Neural cell (in vitro differentiated cells): ENCODE measurements at regions not wholly inside any gene's neighbourhood (a gene's known extent, or its start where the extent isn't known, plus 50 kb on each side); places are given as distances from the start of the nearest gene placed in this dataset.

Experiments
- H2AFZ ChIP-seq: fragments of 200-600, 300-800 bp; sonication (generic), shearing (Covaris generic); 2 replicates; pipeline ENCODE4 v1.6.0; 2014; ENCODE audit warnings: low read depth, mild to moderate bottlenecking, antibody characterized with exemption, low read length, moderate library complexity
- H3F3A ChIP-seq: fragments of 200-600 bp; shearing (Covaris generic); 2 replicates; pipeline ENCODE4 v1.6.1; 2016; ENCODE audit warnings: mild to moderate bottlenecking, moderate library complexity, mixed read lengths, antibody characterized with exemption, low read length; ENCODE audit not compliant: insufficient read depth, poor library complexity, severe bottlenecking
- H3K27ac ChIP-seq: fragments of 200-600, 300-800 bp; sonication (generic), shearing (Covaris generic); 2 replicates; pipeline ENCODE4 v1.5.1; 2014; ENCODE audit warnings: mild to moderate bottlenecking, low read length, moderate library complexity
- H3K27me3 ChIP-seq: fragments of 300-800, 200-600 bp; sonication (generic), shearing (Covaris generic); 2 replicates; pipeline ENCODE4 v1.6.0; 2014; ENCODE audit warnings: mild to moderate bottlenecking, low read depth, low read length, moderate library complexity; ENCODE audit not compliant: insufficient read depth
- H3K36me3 ChIP-seq: fragments of 300-800, 200-600 bp; sonication (generic), shearing (Covaris generic); 2 replicates; pipeline ENCODE4 v1.5.1; 2014; ENCODE audit warnings: mild to moderate bottlenecking, antibody characterized with exemption, low read length, moderate library complexity; ENCODE audit not compliant: insufficient read depth
- H3K4me2 ChIP-seq: fragments of 300-800, 200-600 bp; sonication (generic), shearing (Covaris generic); 2 replicates; pipeline ENCODE4 v1.6.0; 2014; ENCODE audit warnings: mild to moderate bottlenecking, low read length
- H3K4me3 ChIP-seq: fragments of 300-800, 200-600 bp; sonication (generic), shearing (Covaris generic); 2 replicates; pipeline ENCODE4 v1.5.1; 2014; ENCODE audit warnings: mild to moderate bottlenecking, low read length, moderate library complexity
- H3K79me2 ChIP-seq: fragments of 200-600 bp; shearing (Covaris generic); replicated peaks from 2 replicates; pipeline ENCODE4 v1.6.0; 2014; ENCODE audit warnings: mild to moderate bottlenecking, low read length, moderate library complexity; ENCODE audit not compliant: insufficient read depth
- H3K9ac ChIP-seq: fragments of 300-800, 200-600 bp; sonication (generic), shearing (Covaris generic); 2 replicates; pipeline ENCODE4 v1.6.1; 2016; ENCODE audit warnings: mild to moderate bottlenecking, low read length, mixed read lengths
- H3K9me2 ChIP-seq: fragments of 200-600 bp; shearing (Covaris generic); 2 replicates; pipeline ENCODE4 v1.6.1; 2016; ENCODE audit warnings: mild to moderate bottlenecking, low read length, mixed read lengths; ENCODE audit not compliant: insufficient read depth
- H3K9me3 ChIP-seq: fragments of 200-600, 300-800 bp; sonication (generic), shearing (Covaris generic); 2 replicates; pipeline ENCODE4 v1.6.1; 2016; ENCODE audit warnings: mild to moderate bottlenecking, mixed run types, low read length, moderate library complexity, mixed read lengths
- H4K20me1 ChIP-seq: fragments of 200-600 bp; shearing (Covaris generic); 2 replicates; pipeline ENCODE4 v1.6.1; 2016; ENCODE audit warnings: mild to moderate bottlenecking, mixed run types; ENCODE audit not compliant: insufficient read depth
- EP300 ChIP-seq: fragments of 450-650 bp; conservative IDR thresholded peaks from 2 replicates; pipeline ENCODE4 v1.6.1; 2014; ENCODE audit warnings: antibody characterized with exemption, mild to moderate bottlenecking, moderate library complexity; ENCODE audit not compliant: poor library complexity, severe bottlenecking
- EZH2 ChIP-seq: fragments of 200-600, 300-800 bp; shearing (Covaris generic), sonication (generic); IDR thresholded peaks from 2 replicates; pipeline ENCODE4 v1.6.1; 2014; ENCODE audit warnings: antibody characterized with exemption, low read length, borderline replicate concordance, mild to moderate bottlenecking; ENCODE audit not compliant: insufficient read depth, poor library complexity, severe bottlenecking
- MXI1 ChIP-seq: fragments of 450-650 bp; conservative IDR thresholded peaks from 2 replicates; pipeline ENCODE4 v1.6.1; 2014; ENCODE audit warnings: antibody characterized with exemption, mild to moderate bottlenecking; ENCODE audit not compliant: poor library complexity, severe bottlenecking
- POLR2AphosphoS5 ChIP-seq: IDR thresholded peaks from 2 replicates; pipeline ENCODE4 v1.6.1; 2012
- RAD21 ChIP-seq: fragments of 450-650 bp; conservative IDR thresholded peaks from 2 replicates; pipeline ENCODE4 v1.6.1; 2014; ENCODE audit warnings: antibody characterized with exemption, mild to moderate bottlenecking, moderate library complexity
- SMC3 ChIP-seq: fragments of 450-650 bp; conservative IDR thresholded peaks from 2 replicates; pipeline ENCODE4 v1.6.1; 2014; ENCODE audit warnings: antibody characterized with exemption, mild to moderate bottlenecking, moderate library complexity; ENCODE audit not compliant: poor library complexity
- TAF1 ChIP-seq: IDR thresholded peaks from 2 replicates; pipeline ENCODE4 v1.6.1; 2012; ENCODE audit warnings: low read depth
- TF ChIP-seq, protein P1 (sequence below): fragments of 450-650 bp; IDR thresholded peaks from 2 replicates; pipeline ENCODE4 v1.5.1; 2014; ENCODE audit warnings: antibody characterized with exemption, mild to moderate bottlenecking, moderate library complexity; ENCODE audit not compliant: poor library complexity, severe bottlenecking
- TF ChIP-seq, protein P2 (sequence below): IDR thresholded peaks from 2 replicates; pipeline ENCODE4 v1.6.1; 2012; ENCODE audit warnings: borderline replicate concordance

DNA sequence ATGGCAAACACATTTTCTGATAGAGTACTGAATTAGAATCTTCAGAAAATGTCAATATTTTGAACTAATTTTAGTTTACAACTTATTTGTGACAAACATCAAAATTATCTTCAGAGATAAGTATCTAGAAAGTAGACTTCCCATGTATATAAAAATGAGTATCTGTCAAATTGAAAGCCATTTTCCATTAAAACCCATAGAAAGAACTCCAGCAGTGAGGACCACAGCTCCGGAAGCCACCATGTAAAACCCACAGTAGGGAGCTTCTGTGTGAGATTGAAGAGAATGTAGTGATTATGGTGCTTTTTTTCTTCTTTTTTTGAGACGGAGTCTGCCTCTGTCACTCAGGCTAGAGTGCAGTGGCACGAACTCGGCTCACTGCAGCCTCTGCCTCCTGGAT is 687.0 kb downstream of the TYW1 start:
- Histone ChIP-seq H3K9ac (no peak overlapping the region), H3F3A (no peaks in the 10 kb centered on the region), H3K27ac (no peak overlapping the region), H3K27me3 (no peaks in the 10 kb centered on the region), H2AFZ (no peak overlapping the region), H3K9me3 (no peaks in the 10 kb centered on the region), H3K9me2 (no peaks in the 10 kb centered on the region), H4K20me1 (no peaks in the 10 kb centered on the region), H3K4me2 (no peak overlapping the region), H3K79me2 (no peaks in the 10 kb centered on the region), H3K36me3 (no peaks in the 10 kb centered on the region), H3K4me3 (no peak overlapping the region)
- TF ChIP-seq TAF1: no peak
- TF ChIP-seq SMC3: no peak
- no peak for TF ChIP-seq MXI1
- TF ChIP-seq, protein P1, sequence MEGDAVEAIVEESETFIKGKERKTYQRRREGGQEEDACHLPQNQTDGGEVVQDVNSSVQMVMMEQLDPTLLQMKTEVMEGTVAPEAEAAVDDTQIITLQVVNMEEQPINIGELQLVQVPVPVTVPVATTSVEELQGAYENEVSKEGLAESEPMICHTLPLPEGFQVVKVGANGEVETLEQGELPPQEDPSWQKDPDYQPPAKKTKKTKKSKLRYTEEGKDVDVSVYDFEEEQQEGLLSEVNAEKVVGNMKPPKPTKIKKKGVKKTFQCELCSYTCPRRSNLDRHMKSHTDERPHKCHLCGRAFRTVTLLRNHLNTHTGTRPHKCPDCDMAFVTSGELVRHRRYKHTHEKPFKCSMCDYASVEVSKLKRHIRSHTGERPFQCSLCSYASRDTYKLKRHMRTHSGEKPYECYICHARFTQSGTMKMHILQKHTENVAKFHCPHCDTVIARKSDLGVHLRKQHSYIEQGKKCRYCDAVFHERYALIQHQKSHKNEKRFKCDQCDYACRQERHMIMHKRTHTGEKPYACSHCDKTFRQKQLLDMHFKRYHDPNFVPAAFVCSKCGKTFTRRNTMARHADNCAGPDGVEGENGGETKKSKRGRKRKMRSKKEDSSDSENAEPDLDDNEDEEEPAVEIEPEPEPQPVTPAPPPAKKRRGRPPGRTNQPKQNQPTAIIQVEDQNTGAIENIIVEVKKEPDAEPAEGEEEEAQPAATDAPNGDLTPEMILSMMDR: no peak
- TF ChIP-seq, protein P2, sequence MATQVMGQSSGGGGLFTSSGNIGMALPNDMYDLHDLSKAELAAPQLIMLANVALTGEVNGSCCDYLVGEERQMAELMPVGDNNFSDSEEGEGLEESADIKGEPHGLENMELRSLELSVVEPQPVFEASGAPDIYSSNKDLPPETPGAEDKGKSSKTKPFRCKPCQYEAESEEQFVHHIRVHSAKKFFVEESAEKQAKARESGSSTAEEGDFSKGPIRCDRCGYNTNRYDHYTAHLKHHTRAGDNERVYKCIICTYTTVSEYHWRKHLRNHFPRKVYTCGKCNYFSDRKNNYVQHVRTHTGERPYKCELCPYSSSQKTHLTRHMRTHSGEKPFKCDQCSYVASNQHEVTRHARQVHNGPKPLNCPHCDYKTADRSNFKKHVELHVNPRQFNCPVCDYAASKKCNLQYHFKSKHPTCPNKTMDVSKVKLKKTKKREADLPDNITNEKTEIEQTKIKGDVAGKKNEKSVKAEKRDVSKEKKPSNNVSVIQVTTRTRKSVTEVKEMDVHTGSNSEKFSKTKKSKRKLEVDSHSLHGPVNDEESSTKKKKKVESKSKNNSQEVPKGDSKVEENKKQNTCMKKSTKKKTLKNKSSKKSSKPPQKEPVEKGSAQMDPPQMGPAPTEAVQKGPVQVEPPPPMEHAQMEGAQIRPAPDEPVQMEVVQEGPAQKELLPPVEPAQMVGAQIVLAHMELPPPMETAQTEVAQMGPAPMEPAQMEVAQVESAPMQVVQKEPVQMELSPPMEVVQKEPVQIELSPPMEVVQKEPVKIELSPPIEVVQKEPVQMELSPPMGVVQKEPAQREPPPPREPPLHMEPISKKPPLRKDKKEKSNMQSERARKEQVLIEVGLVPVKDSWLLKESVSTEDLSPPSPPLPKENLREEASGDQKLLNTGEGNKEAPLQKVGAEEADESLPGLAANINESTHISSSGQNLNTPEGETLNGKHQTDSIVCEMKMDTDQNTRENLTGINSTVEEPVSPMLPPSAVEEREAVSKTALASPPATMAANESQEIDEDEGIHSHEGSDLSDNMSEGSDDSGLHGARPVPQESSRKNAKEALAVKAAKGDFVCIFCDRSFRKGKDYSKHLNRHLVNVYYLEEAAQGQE: no peak
- no peak for TF ChIP-seq EP300
- no peak for TF ChIP-seq POLR2AphosphoS5
- TF ChIP-seq RAD21: no peak
- TF ChIP-seq EZH2: no peak

DNA sequence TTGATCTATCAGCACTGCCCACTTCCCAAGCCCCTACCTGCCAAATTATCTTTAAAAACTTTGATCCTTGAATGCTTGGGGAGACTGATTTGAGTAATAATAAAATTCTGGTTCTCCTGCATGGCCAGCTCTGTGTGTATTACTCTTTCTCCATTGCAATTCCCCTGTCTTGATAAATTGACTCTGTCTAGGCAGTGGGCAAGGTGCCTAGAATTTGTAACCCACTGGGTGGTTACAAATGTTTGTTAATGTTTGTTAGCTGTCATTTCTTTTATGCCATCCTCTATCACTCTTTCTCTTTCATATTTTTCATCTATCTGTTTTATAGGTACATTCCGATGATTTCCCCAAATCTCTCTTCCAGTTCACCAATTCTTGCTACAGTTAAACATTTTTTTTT is 694.1 kb downstream of the TYW1 start:
- Histone ChIP-seq H3K36me3 (no peaks in the 10 kb centered on the region), H3K9me3 (no peaks in the 10 kb centered on the region), H3F3A (no peaks in the 10 kb centered on the region), H3K27ac (no peak overlapping the region), H3K4me2 (no peak overlapping the region), H2AFZ (no peak overlapping the region), H3K27me3 (no peaks in the 10 kb centered on the region), H4K20me1 (no peaks in the 10 kb centered on the region), H3K9ac (no peak overlapping the region), H3K9me2 (no peaks in the 10 kb centered on the region), H3K4me3 (no peak overlapping the region), H3K79me2 (no peaks in the 10 kb centered on the region)
- no peak for TF ChIP-seq SMC3
- no peak for TF ChIP-seq EZH2
- TF ChIP-seq TAF1: no peak
- TF ChIP-seq, protein P2: no peak
- TF ChIP-seq, protein P1: no peak
- TF ChIP-seq RAD21: no peak
- no peak for TF ChIP-seq EP300
- no peak for TF ChIP-seq POLR2AphosphoS5
- no peak for TF ChIP-seq MXI1
